ENCODE measurements at regions not wholly inside any gene's neighbourhood (a gene's known extent, or its start where the extent isn't known, plus 50 kb on each side); places are given as distances from the start of the nearest gene placed in this dataset.
"Not testable (repeated sequence)": the region's sequence is repeated elsewhere in the genome, so short reads cannot be mapped to it uniquely, and the experiment has no call there.

DNA sequence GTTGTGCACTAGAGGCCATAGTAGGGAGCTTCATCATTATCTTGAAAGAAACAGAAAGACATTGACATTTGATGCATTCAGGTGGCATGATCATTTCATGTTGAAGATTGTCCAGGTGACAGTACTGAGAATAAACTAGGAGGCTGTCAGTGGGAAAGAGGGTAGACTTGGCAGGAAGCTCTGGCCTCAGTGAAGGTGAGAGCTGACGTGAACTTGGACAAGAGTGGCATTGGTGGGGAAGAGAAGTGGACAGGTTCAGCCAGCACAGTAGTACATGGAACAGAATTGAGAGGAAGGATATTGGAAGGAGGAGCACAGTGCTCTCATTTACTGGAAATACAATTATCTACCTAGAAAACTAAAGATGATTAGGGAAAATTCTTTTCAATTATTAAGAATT lies 245.2 kb downstream of the CYRIA start:
- intact Hi-C loops (cut with DNase I, micrococcal nuclease) = no loop called here
- Histone ChIP-seq H3K27me3 (ENCODE audit: control insufficient read depth in 1 of 2, insufficient read depth in 2 of 2, low read length in 2 of 2) (peaks cover 0 to 2% of the 10 kb centered on the region in 2 experiments), H3K4me1 (ENCODE audit: insufficient read depth, low read length) (no peaks in the 10 kb centered on the region), H3K36me3 (ENCODE audit: insufficient read depth, low read length) (no peaks in the 10 kb centered on the region), H3K4me3 (ENCODE audit: low read length) (no peak overlapping the region), H3K9me3 (ENCODE audit: control insufficient read depth in 1 of 2, insufficient read depth in 1 of 2, low read length in 2 of 2) (peaks cover 0 to 3% of the 10 kb centered on the region in 2 experiments), H3K27ac (ENCODE audit: low read depth in 1 of 2, low read length in 2 of 2) (no peak overlapping the region)
- ATAC-seq (ENCODE audit: poor library complexity) (no peak), DNase-seq (no peak)
- Mint-ChIP-seq H3K36me3 (ENCODE audit: low read depth) (no peaks in the 10 kb centered on the region), H3K27me3 (no peaks in the 10 kb centered on the region), H3K9me3 (no peaks in the 10 kb centered on the region), H3K4me1 (ENCODE audit: low read depth) (no peaks in the 10 kb centered on the region), H3K27ac (no peak overlapping the region), H3K4me3 (no peak overlapping the region)
- POLR2A ChIA-PET = no interaction called here
- CTCF ChIA-PET = no interaction called here
- TF ChIP-seq, protein P1, sequence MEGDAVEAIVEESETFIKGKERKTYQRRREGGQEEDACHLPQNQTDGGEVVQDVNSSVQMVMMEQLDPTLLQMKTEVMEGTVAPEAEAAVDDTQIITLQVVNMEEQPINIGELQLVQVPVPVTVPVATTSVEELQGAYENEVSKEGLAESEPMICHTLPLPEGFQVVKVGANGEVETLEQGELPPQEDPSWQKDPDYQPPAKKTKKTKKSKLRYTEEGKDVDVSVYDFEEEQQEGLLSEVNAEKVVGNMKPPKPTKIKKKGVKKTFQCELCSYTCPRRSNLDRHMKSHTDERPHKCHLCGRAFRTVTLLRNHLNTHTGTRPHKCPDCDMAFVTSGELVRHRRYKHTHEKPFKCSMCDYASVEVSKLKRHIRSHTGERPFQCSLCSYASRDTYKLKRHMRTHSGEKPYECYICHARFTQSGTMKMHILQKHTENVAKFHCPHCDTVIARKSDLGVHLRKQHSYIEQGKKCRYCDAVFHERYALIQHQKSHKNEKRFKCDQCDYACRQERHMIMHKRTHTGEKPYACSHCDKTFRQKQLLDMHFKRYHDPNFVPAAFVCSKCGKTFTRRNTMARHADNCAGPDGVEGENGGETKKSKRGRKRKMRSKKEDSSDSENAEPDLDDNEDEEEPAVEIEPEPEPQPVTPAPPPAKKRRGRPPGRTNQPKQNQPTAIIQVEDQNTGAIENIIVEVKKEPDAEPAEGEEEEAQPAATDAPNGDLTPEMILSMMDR (IDR thresholded peaks at IDR 0.05) = no peak

DNA sequence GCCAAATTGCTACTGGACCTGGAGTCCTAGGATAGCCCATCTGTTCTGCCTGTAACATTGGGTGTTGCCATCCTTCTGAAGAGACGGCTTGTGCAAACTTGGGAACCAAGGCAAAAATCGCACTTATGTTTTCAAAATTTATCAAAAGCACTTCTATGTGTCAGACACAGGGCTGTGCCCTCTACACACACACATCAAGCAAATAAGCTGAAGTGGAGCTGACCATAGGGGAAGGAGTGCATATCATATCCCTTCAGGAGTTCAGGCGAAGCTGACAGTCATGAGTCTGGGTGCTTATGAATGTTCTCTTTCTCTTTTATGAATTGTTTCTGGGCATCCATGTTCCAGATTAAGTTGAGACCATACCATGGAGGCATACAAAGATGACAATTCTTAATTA lies 247.9 kb downstream of the CYRIA start:
- no peaks in the 10 kb centered on the region for H3K36me3 ChIP-seq (ENCODE audit: insufficient read depth, low read length)
- H3K4me1 Mint-ChIP-seq (ENCODE audit: low read depth) = no peaks in the 10 kb centered on the region
- H3K4me1 ChIP-seq (ENCODE audit: insufficient read depth, low read length) = no peaks in the 10 kb centered on the region
- intact Hi-C loops (cut with DNase I, micrococcal nuclease) = no loop called here
- H3K27me3 Mint-ChIP-seq = no peaks in the 10 kb centered on the region
- TF ChIP-seq, protein P1 (IDR thresholded peaks at IDR 0.05) = no peak
- ATAC-seq (ENCODE audit: poor library complexity) = no peak
- CTCF ChIA-PET = no interaction called here
- peaks cover 0 to 7% of the 10 kb centered on the region in 2 experiments for H3K9me3 ChIP-seq (ENCODE audit: control insufficient read depth in 1 of 2, insufficient read depth in 1 of 2, low read length in 2 of 2)
- no peak overlapping the region for H3K4me3 ChIP-seq (ENCODE audit: low read length)
- no peak for DNase-seq
- POLR2A ChIA-PET = no interaction called here
- H3K27ac Mint-ChIP-seq = no peak overlapping the region
- no peak overlapping the region for H3K4me3 Mint-ChIP-seq
- no peaks in the 10 kb centered on the region for H3K27me3 ChIP-seq (ENCODE audit: control insufficient read depth in 1 of 2, insufficient read depth in 2 of 2, low read length in 2 of 2)
- H3K36me3 Mint-ChIP-seq (ENCODE audit: low read depth) = no peaks in the 10 kb centered on the region
- H3K9me3 Mint-ChIP-seq = no peaks in the 10 kb centered on the region
- no peak overlapping the region for H3K27ac ChIP-seq (ENCODE audit: low read depth in 1 of 2, low read length in 2 of 2)

DNA sequence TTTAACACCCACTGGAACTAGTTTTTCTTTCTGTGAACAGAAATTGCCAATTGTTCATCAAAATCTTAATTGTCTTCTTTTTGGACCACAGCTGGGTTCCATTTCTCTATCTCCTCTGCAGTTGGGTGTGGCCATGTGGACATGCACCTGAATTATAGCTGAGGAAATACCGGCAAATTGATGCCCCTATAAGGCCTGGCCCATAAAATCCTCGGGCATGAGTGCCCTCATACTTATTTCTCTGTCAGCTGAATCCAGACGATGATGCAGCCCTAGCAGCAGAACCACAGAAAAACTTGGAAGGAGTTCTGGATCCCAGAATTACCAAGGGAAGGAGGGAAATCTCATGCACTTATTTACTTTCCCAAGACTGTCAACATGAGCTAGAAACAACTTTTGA lies 249.0 kb downstream of the CYRIA start:
- CTCF ChIA-PET = no interaction called here
- Mint-ChIP-seq H3K36me3 (ENCODE audit: low read depth) (no peaks in the 10 kb centered on the region), H3K27ac (no peak overlapping the region), H3K4me1 (ENCODE audit: low read depth) (no peaks in the 10 kb centered on the region), H3K27me3 (no peaks in the 10 kb centered on the region), H3K4me3 (no peak overlapping the region), H3K9me3 (no peaks in the 10 kb centered on the region)
- POLR2A ChIA-PET = no interaction called here
- H3K36me3 ChIP-seq (ENCODE audit: insufficient read depth, low read length) = no peaks in the 10 kb centered on the region
- peaks cover 0 to 7% of the 10 kb centered on the region in 2 experiments for H3K9me3 ChIP-seq (ENCODE audit: control insufficient read depth in 1 of 2, insufficient read depth in 1 of 2, low read length in 2 of 2)
- no peaks in the 10 kb centered on the region for H3K27me3 ChIP-seq (ENCODE audit: control insufficient read depth in 1 of 2, insufficient read depth in 2 of 2, low read length in 2 of 2)
- H3K27ac ChIP-seq (ENCODE audit: low read depth in 1 of 2, low read length in 2 of 2) = no peak overlapping the region
- ATAC-seq (ENCODE audit: poor library complexity) = no peak
- no peak for DNase-seq
- TF ChIP-seq, protein P1 (IDR thresholded peaks at IDR 0.05) = no peak
- no peaks in the 10 kb centered on the region for H3K4me1 ChIP-seq (ENCODE audit: insufficient read depth, low read length)
- intact Hi-C loops (cut with DNase I, micrococcal nuclease) = no loop called here
- no peak overlapping the region for H3K4me3 ChIP-seq (ENCODE audit: low read length)

DNA sequence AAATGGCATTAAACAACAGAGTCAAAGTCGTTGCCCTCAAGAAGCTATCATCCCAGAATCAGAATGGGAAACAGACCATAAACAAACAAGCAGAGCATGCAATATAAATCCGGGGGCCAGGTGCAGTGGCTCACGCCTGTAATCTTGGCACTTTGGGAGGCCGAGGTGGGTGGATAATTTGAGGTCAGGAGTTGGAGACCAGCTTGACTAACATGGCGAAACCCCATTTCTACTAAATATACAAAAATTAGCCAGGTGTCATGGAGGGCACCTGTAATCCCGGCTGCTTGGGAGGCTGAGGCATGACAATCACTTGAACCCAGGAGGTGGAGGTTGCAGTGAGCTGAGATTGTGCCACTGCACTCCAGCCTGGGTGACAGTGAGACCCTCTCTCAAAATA lies 249.8 kb downstream of the CYRIA start:
- H3K9me3 Mint-ChIP-seq; H3K27ac Mint-ChIP-seq; CTCF ChIA-PET; ATAC-seq (ENCODE audit: poor library complexity); H3K36me3 ChIP-seq (ENCODE audit: insufficient read depth, low read length); H3K27ac ChIP-seq (ENCODE audit: low read depth in 1 of 2, low read length in 2 of 2); H3K27me3 ChIP-seq (ENCODE audit: control insufficient read depth in 1 of 2, insufficient read depth in 2 of 2, low read length in 2 of 2); H3K36me3 Mint-ChIP-seq (ENCODE audit: low read depth); H3K4me1 ChIP-seq (ENCODE audit: insufficient read depth, low read length); H3K4me1 Mint-ChIP-seq (ENCODE audit: low read depth); H3K4me3 Mint-ChIP-seq; H3K27me3 Mint-ChIP-seq; DNase-seq; POLR2A ChIA-PET; intact Hi-C loops (cut with DNase I, micrococcal nuclease); H3K9me3 ChIP-seq (ENCODE audit: control insufficient read depth in 1 of 2, insufficient read depth in 1 of 2, low read length in 2 of 2); H3K4me3 ChIP-seq (ENCODE audit: low read length): not testable (repeated sequence)
